ENCODE measurements at regions not wholly inside any gene's neighbourhood (a gene's known extent, or its start where the extent isn't known, plus 50 kb on each side); places are given as distances from the start of the nearest gene placed in this dataset.

DNA sequence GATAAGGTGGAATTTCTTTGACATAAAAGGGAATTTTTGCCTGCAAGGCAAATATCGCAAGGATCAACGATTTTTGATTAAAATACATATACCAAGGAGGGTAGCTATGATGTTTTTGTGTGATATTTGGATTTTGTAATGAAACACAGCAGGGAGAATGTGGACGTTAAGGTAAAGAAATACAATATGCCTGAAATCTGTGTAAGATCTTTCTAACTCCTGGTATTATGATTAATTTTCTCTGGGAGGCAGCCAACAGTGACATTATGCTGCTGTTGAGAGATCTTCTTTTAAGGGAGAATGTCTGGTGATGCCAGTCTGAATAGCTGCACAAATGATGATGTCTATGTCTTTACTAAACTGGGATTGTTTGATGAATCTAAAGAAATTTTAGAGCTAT, 972.2 kb downstream of the SQOR start:
- H3K36me3 Mint-ChIP-seq (ENCODE audit: low read depth, unreplicated experiment) = no peaks in the 10 kb centered on the region
- H3K4me1 Mint-ChIP-seq (ENCODE audit: low read depth, unreplicated experiment) = no peaks in the 10 kb centered on the region
- no peaks in the 10 kb centered on the region for H4K20me1 ChIP-seq (ENCODE audit: insufficient read depth, low read length)
- no peak overlapping the region for H3K27ac Mint-ChIP-seq (ENCODE audit: unreplicated experiment)
- peaks cover 4% of the 10 kb centered on the region for H3K9me3 ChIP-seq (ENCODE audit: insufficient read depth, low read depth, low read length)
- no peak overlapping the region for H3K4me3 Mint-ChIP-seq (ENCODE audit: unreplicated experiment)
- TF ChIP-seq, protein P1, sequence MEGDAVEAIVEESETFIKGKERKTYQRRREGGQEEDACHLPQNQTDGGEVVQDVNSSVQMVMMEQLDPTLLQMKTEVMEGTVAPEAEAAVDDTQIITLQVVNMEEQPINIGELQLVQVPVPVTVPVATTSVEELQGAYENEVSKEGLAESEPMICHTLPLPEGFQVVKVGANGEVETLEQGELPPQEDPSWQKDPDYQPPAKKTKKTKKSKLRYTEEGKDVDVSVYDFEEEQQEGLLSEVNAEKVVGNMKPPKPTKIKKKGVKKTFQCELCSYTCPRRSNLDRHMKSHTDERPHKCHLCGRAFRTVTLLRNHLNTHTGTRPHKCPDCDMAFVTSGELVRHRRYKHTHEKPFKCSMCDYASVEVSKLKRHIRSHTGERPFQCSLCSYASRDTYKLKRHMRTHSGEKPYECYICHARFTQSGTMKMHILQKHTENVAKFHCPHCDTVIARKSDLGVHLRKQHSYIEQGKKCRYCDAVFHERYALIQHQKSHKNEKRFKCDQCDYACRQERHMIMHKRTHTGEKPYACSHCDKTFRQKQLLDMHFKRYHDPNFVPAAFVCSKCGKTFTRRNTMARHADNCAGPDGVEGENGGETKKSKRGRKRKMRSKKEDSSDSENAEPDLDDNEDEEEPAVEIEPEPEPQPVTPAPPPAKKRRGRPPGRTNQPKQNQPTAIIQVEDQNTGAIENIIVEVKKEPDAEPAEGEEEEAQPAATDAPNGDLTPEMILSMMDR (IDR thresholded peaks at IDR 0.05; ENCODE audit: insufficient read depth, low read depth, low read length) = no peak
- no peak for TF ChIP-seq EZH2 (IDR thresholded peaks at IDR 0.05; ENCODE audit: insufficient read depth, low read length)
- H3K27me3 Mint-ChIP-seq (ENCODE audit: low read depth, unreplicated experiment) = no peaks in the 10 kb centered on the region
- no peak for DNase-seq (ENCODE audit: low read depth)
- H3K4me2 ChIP-seq (ENCODE audit: low read length) = no peak overlapping the region
- H2AFZ ChIP-seq (ENCODE audit: low read depth, low read length) = no peak overlapping the region
- no peak overlapping the region for H3K4me3 ChIP-seq (ENCODE audit: insufficient read depth, low read depth, low read length)
- no peak for FAIRE-seq
- peaks cover 3% of the 10 kb centered on the region for H3K9me3 Mint-ChIP-seq (ENCODE audit: unreplicated experiment)
- no peaks in the 10 kb centered on the region for H3K4me1 ChIP-seq (ENCODE audit: insufficient read depth, low read length)
- no peaks in the 10 kb centered on the region for H3K36me3 ChIP-seq (ENCODE audit: insufficient read depth, low read length)
- no peak overlapping the region for H3K9ac ChIP-seq (ENCODE audit: low read length)
- H3K79me2 ChIP-seq (ENCODE audit: insufficient read depth, low read length) = no peaks in the 10 kb centered on the region
- H3K27me3 ChIP-seq (ENCODE audit: insufficient read depth, low read length) = no peaks in the 10 kb centered on the region
- no peak overlapping the region for H3K27ac ChIP-seq (ENCODE audit: low read depth, low read length)

DNA sequence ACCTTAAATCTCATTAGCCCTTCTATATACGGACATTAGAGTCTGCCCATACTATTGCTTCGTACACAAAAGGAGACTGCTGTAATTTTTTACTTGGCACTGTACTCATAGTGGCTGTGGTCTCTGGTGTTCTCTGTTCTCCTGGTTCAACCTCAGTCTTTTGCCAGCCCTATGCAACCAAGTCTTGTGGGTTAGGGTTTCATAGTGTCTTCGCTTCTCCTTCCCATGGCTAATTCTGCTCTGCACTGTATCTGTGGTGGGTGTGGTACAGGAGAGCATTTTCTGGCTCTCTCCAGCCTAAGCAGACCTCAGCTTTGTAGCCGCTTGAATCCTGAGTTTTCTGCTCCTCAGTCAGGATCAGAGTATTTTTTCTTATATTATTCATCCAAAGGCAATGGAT, 981.2 kb downstream of the SQOR start:
- no peak overlapping the region for H3K4me2 ChIP-seq (ENCODE audit: low read length)
- Mint-ChIP-seq H3K27me3 (ENCODE audit: low read depth, unreplicated experiment) (no peaks in the 10 kb centered on the region), H3K36me3 (ENCODE audit: low read depth, unreplicated experiment) (no peaks in the 10 kb centered on the region), H3K4me3 (ENCODE audit: unreplicated experiment) (no peak overlapping the region), H3K27ac (ENCODE audit: unreplicated experiment) (no peak overlapping the region), H3K9me3 (ENCODE audit: unreplicated experiment) (peaks cover 5% of the 10 kb centered on the region), H3K4me1 (ENCODE audit: low read depth, unreplicated experiment) (no peaks in the 10 kb centered on the region)
- no peak overlapping the region for H3K4me3 ChIP-seq (ENCODE audit: insufficient read depth, low read depth, low read length)
- H3K36me3 ChIP-seq (ENCODE audit: insufficient read depth, low read length) = no peaks in the 10 kb centered on the region
- DNase-seq (ENCODE audit: low read depth) (no peak), FAIRE-seq (no peak)
- H3K27ac ChIP-seq (ENCODE audit: low read depth, low read length) = no peak overlapping the region
- H3K79me2 ChIP-seq (ENCODE audit: insufficient read depth, low read length) = no peaks in the 10 kb centered on the region
- H2AFZ ChIP-seq (ENCODE audit: low read depth, low read length) = no peak overlapping the region
- H3K9ac ChIP-seq (ENCODE audit: low read length) = no peak overlapping the region
- H4K20me1 ChIP-seq (ENCODE audit: insufficient read depth, low read length) = no peaks in the 10 kb centered on the region
- TF ChIP-seq, protein P1 (IDR thresholded peaks at IDR 0.05; ENCODE audit: insufficient read depth, low read depth, low read length) = no peak
- no peak for TF ChIP-seq EZH2 (IDR thresholded peaks at IDR 0.05; ENCODE audit: insufficient read depth, low read length)
- no peaks in the 10 kb centered on the region for H3K4me1 ChIP-seq (ENCODE audit: insufficient read depth, low read length)
- H3K9me3 ChIP-seq (ENCODE audit: insufficient read depth, low read depth, low read length) = no peaks in the 10 kb centered on the region
- H3K27me3 ChIP-seq (ENCODE audit: insufficient read depth, low read length) = no peaks in the 10 kb centered on the region

DNA sequence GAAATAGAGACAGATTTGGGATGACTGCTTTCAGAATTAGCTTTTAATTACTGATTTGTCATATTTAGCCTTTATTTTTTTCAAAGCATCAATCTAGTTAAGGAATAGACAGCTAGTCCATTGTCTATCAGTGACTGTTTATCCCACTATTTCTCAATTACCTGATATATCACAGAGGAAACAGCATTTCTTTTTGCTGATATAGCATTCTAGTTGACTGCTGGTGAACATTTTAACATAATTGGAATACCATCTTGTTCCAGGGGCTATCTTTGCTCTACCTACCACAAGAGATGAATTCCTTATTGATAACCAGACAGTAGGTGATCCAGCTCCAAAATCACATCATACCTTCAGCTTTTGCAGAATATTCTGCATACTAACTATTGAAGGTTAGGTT, 982.7 kb downstream of the SQOR start:
- FAIRE-seq = no peak

More for the DNA sequence above, 982.7 kb downstream of the SQOR start:
- TF ChIP-seq, protein P1 (IDR thresholded peaks at IDR 0.05; ENCODE audit: insufficient read depth, low read depth, low read length) = no peak
- TF ChIP-seq EZH2 (IDR thresholded peaks at IDR 0.05; ENCODE audit: insufficient read depth, low read length) = no peak
- Mint-ChIP-seq H3K4me1 (ENCODE audit: low read depth, unreplicated experiment) (no peaks in the 10 kb centered on the region), H3K27ac (ENCODE audit: unreplicated experiment) (no peak overlapping the region), H3K36me3 (ENCODE audit: low read depth, unreplicated experiment) (no peaks in the 10 kb centered on the region), H3K9me3 (ENCODE audit: unreplicated experiment) (peaks cover 5% of the 10 kb centered on the region), H3K4me3 (ENCODE audit: unreplicated experiment) (no peak overlapping the region), H3K27me3 (ENCODE audit: low read depth, unreplicated experiment) (no peaks in the 10 kb centered on the region)
- Histone ChIP-seq H3K4me3 (ENCODE audit: insufficient read depth, low read depth, low read length) (no peak overlapping the region), H3K79me2 (ENCODE audit: insufficient read depth, low read length) (no peaks in the 10 kb centered on the region), H3K9me3 (ENCODE audit: insufficient read depth, low read depth, low read length) (no peaks in the 10 kb centered on the region), H3K4me1 (ENCODE audit: insufficient read depth, low read length) (no peaks in the 10 kb centered on the region), H4K20me1 (ENCODE audit: insufficient read depth, low read length) (no peaks in the 10 kb centered on the region), H2AFZ (ENCODE audit: low read depth, low read length) (no peak overlapping the region), H3K9ac (ENCODE audit: low read length) (no peak overlapping the region), H3K27me3 (ENCODE audit: insufficient read depth, low read length) (no peaks in the 10 kb centered on the region), H3K36me3 (ENCODE audit: insufficient read depth, low read length) (no peaks in the 10 kb centered on the region), H3K4me2 (ENCODE audit: low read length) (no peak overlapping the region), H3K27ac (ENCODE audit: low read depth, low read length) (no peak overlapping the region)
- DNase-seq (ENCODE audit: low read depth) = no peak

Measured in astrocyte (in vitro differentiated cells and primary cell).